Transverse colon (tissue), 4 donors: ENCODE measurements at regions not wholly inside any gene's neighbourhood (a gene's known extent, or its start where the extent isn't known, plus 50 kb on each side); places are given as distances from the start of the nearest gene placed in this dataset.
"Not testable (repeated sequence)": the region's sequence is repeated elsewhere in the genome, so short reads cannot be mapped to it uniquely, and the experiment has no call there.

Experiments
- DNase-seq: peaks from one replicate; pipeline ENCODE4 v3.0.0-alpha.2; 2019
- H3K27ac ChIP-seq, 4 donors: fragments of 200-600 bp; sonication (generic); 2 replicates each; pipeline ENCODE4 v1.5.1; 2016 to 2018; ENCODE audit warnings: inconsistent platforms in 4 of 4
- H3K27me3 ChIP-seq: fragments of 200-600 bp; sonication (generic); 2 replicates; pipeline ENCODE4 v1.5.1; 2017; ENCODE audit warnings: inconsistent platforms
- H3K36me3 ChIP-seq, 4 donors: fragments of 200-600 bp; sonication (generic); 2 replicates each; pipeline ENCODE4 v1.5.1; 2017 to 2019; ENCODE audit warnings: inconsistent platforms in 4 of 4
- H3K4me1 ChIP-seq, 4 donors: fragments of 200-600 bp; sonication (generic); 2 replicates each; pipeline ENCODE4 v1.5.1; 2017 to 2020; ENCODE audit warnings: inconsistent platforms in 4 of 4
- H3K4me3 ChIP-seq, 4 donors: fragments of 200-600 bp; sonication (generic); 1 replicate in 1 of 4; 2 replicates in 3 of 4; pipeline versions ENCODE4 v1.5.1 to v1.6.1; 2017 to 2019; ENCODE audit warnings: inconsistent platforms in 4 of 4
- H3K9me3 ChIP-seq, 2 donors: fragments of 200-600 bp; sonication (generic); 2 replicates each; pipeline ENCODE4 v1.5.1; 2017 to 2019; ENCODE audit warnings: inconsistent platforms in 2 of 2
- EP300 ChIP-seq: sonication (generic); formaldehyde crosslinking; IDR thresholded peaks from one replicate; pipeline ENCODE4 v1.6.1; 2017; ENCODE audit warnings: antibody characterized with exemption, low read depth
- POLR2A ChIP-seq: fragments of 450-650 bp; IDR thresholded peaks from one replicate; pipeline ENCODE4 v1.6.1; 2016; ENCODE audit warnings: antibody characterized with exemption, mild to moderate bottlenecking, moderate library complexity
- POLR2AphosphoS5 ChIP-seq, 3 donors: sonication (generic); formaldehyde crosslinking; IDR thresholded peaks; one replicate each; pipeline ENCODE4 v1.6.1; 2016; ENCODE audit warnings: antibody characterized with exemption in 3 of 3
- WGBS, 2 donors: methylation state at CpG; one replicate each; pipeline ENCODE4 v1.1.5; 2018; ENCODE audit warnings: low coverage in 1 of 2; 5-methylcytosine and 5-hydroxymethylcytosine counted together
- in situ Hi-C, 4 donors: fragments of 200-750 bp; cut with MboI; loops; one replicate each; pipeline versions ENCODE4 v1.15.0 to v1.15.1; 2017; ENCODE audit warnings: low sequenced_read_pairs in 3 of 4, low pct_ligation_motif_present in 1 of 4, low pct_unique_long_range_greater_than_20kb in 1 of 4
- intact Hi-C: fragments of 100-400 bp; cut with DNase I; formaldehyde crosslinking; loops from one replicate; pipeline ENCODE4 v1.15.1; 2023; ENCODE audit warnings: low total_unique reads
- TF ChIP-seq, protein P1 (sequence below), 5 experiments: fragments of 200-600 bp in 3 of 5; fragments of 450-650 bp in 2 of 5; sonication (generic) in 3 of 5; IDR thresholded peaks; 1 replicate in 2 of 5; 2 replicates in 3 of 5; pipeline ENCODE4 v1.5.1; 2016 to 2017; ENCODE audit warnings: antibody characterized with exemption in 5 of 5, inconsistent platforms in 3 of 5, mild to moderate bottlenecking in 2 of 5, moderate library complexity in 1 of 5

GRCh38 chrX:145410622-145411021 lies 163.3 kb downstream of the SPANXN1 start:
- 69 to 80% methylated on average over 1 to 2 of the region's 2 CpGs for WGBS, 2 donors
- no peaks in the 10 kb centered on the region for H3K9me3 ChIP-seq
- in situ Hi-C loops (no loop called here), intact Hi-C loops (no loop called here)
- no peaks in the 10 kb centered on the region for H3K27me3 ChIP-seq
- TF ChIP-seq EP300 (no peak), POLR2AphosphoS5 (IDR thresholded peaks at IDR 0.05) (no peak), POLR2A (no peak)
- TF ChIP-seq, protein P1, sequence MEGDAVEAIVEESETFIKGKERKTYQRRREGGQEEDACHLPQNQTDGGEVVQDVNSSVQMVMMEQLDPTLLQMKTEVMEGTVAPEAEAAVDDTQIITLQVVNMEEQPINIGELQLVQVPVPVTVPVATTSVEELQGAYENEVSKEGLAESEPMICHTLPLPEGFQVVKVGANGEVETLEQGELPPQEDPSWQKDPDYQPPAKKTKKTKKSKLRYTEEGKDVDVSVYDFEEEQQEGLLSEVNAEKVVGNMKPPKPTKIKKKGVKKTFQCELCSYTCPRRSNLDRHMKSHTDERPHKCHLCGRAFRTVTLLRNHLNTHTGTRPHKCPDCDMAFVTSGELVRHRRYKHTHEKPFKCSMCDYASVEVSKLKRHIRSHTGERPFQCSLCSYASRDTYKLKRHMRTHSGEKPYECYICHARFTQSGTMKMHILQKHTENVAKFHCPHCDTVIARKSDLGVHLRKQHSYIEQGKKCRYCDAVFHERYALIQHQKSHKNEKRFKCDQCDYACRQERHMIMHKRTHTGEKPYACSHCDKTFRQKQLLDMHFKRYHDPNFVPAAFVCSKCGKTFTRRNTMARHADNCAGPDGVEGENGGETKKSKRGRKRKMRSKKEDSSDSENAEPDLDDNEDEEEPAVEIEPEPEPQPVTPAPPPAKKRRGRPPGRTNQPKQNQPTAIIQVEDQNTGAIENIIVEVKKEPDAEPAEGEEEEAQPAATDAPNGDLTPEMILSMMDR (IDR thresholded peaks at IDR 0.05) = no peak
- H3K4me3 ChIP-seq = no peak overlapping the region
- no peaks in the 10 kb centered on the region for H3K4me1 ChIP-seq
- DNase-seq = no peak
- no peaks in the 10 kb centered on the region for H3K36me3 ChIP-seq
- H3K27ac ChIP-seq = no peak overlapping the region

- 100% methylated on average over 1 of the region's 32 CpGs; no CpG with 5 or more reads in 1 of the 2 donors for WGBS, 2 donors
- in situ Hi-C loops, intact Hi-C loops: not testable (repeated sequence)
Observed at GRCh38 chrX:145436211-145436610, 188.9 kb downstream of the SPANXN1 start.

GRCh38 chrX:145464650-145465049 lies 217.3 kb downstream of the SPANXN1 start:
- Histone ChIP-seq H3K4me3 (no peak overlapping the region), H3K27me3 (no peaks in the 10 kb centered on the region), H3K27ac (no peak overlapping the region), H3K9me3 (no peaks in the 10 kb centered on the region), H3K4me1 (no peaks in the 10 kb centered on the region), H3K36me3 (no peaks in the 10 kb centered on the region)
- intact Hi-C loops = no loop called here
- 60 to 72% methylated on average over 2 to 3 of the region's 3 CpGs for WGBS, 2 donors
- no peak for DNase-seq
- in situ Hi-C loops = no loop called here
- TF ChIP-seq EP300 = no peak
- TF ChIP-seq, protein P1 (IDR thresholded peaks at IDR 0.05) = no peak
- no peak for TF ChIP-seq POLR2A
- TF ChIP-seq POLR2AphosphoS5 (IDR thresholded peaks at IDR 0.05) = no peak

More at GRCh38 chrX:145436211-145436610, 188.9 kb downstream of the SPANXN1 start:
- H3K27me3 ChIP-seq, H3K27ac ChIP-seq, H3K9me3 ChIP-seq, H3K4me1 ChIP-seq, DNase-seq, H3K36me3 ChIP-seq, H3K4me3 ChIP-seq: not testable (repeated sequence)

DNA sequence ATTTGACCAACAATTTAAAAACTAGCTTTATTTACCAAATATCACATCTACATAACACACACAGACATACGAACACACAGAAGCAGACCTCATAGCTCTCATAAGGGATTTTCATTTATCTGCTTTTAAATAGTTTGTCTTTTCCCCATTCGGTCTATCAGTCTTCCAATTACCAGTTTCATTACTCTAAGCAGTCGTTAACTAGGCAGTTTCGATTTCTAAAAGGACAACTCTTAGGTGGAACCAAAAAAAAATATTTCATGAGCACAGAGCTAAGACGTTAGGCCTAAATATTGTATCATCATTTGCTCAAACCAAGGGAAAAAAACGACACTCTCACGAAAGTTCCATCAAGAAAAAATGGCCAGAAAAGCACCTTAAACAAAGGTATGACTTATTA lies 228.4 kb downstream of the SPANXN1 start:
- intact Hi-C loops = no loop called here
- WGBS, 2 donors = 59 to 65% methylated on average over 3 to 7 of the region's 7 CpGs
- TF ChIP-seq, protein P1 (IDR thresholded peaks at IDR 0.05) = no peak
- no peak for TF ChIP-seq POLR2AphosphoS5 (IDR thresholded peaks at IDR 0.05)
- TF ChIP-seq POLR2A = no peak
- TF ChIP-seq EP300 = no peak

GRCh38 chrX:145484740-145485139 lies 237.4 kb downstream of the SPANXN1 start:
- DNase-seq = no peak
- intact Hi-C loops = no loop called here
- H3K9me3 ChIP-seq = no peaks in the 10 kb centered on the region
- H3K36me3 ChIP-seq = no peaks in the 10 kb centered on the region
- TF ChIP-seq, protein P1 (IDR thresholded peaks at IDR 0.05) = no peak
- TF ChIP-seq POLR2AphosphoS5 (IDR thresholded peaks at IDR 0.05) = no peak
- no peak for TF ChIP-seq EP300
- no peak for TF ChIP-seq POLR2A
- H3K27me3 ChIP-seq = no peaks in the 10 kb centered on the region
- H3K4me3 ChIP-seq = no peak overlapping the region
- in situ Hi-C loops = no loop called here
- no peak overlapping the region for H3K27ac ChIP-seq
- H3K4me1 ChIP-seq = no peaks in the 10 kb centered on the region

More for the DNA sequence above, 228.4 kb downstream of the SPANXN1 start:
- H3K4me1 ChIP-seq = no peaks in the 10 kb centered on the region
- no peak overlapping the region for H3K4me3 ChIP-seq
- no peaks in the 10 kb centered on the region for H3K9me3 ChIP-seq
- no peak for DNase-seq
- in situ Hi-C loops = no loop called here
- H3K27ac ChIP-seq = no peak overlapping the region
- H3K27me3 ChIP-seq = no peaks in the 10 kb centered on the region
- H3K36me3 ChIP-seq = no peaks in the 10 kb centered on the region
